Esophagus muscularis mucosa (tissue), 3 donors: ENCODE measurements at regions not wholly inside any gene's neighbourhood (a gene's known extent, or its start where the extent isn't known, plus 50 kb on each side); places are given as distances from the start of the nearest gene placed in this dataset.

Experiments used
- CTCF ChIP-seq, 3 experiments: fragments of 200-600 bp in 2 of 3; fragments of 450-650 bp in 1 of 3; sonication (generic) in 2 of 3; IDR thresholded peaks; one replicate each; pipeline ENCODE4 v1.5.1; 2017 to 2019; ENCODE audit warnings: antibody characterized with exemption in 3 of 3, mild to moderate bottlenecking in 2 of 3, moderate library complexity in 1 of 3
- POLR2A ChIP-seq: fragments of 450-650 bp; IDR thresholded peaks from one replicate; pipeline ENCODE4 v1.6.1; 2017; ENCODE audit warnings: antibody characterized with exemption, moderate library complexity, mild to moderate bottlenecking, low read depth

GRCh38 chr1:195200772-195201171, 1407.5 kb downstream of the KCNT2 start:
- TF ChIP-seq CTCF (IDR thresholded peaks at IDR 0.05) = no peak
- TF ChIP-seq POLR2A = no peak
